K562 (cell line): ENCODE measurements at regions not wholly inside any gene's neighbourhood (a gene's known extent, or its start where the extent isn't known, plus 50 kb on each side); places are given as distances from the start of the nearest gene placed in this dataset.

Experiments
- ATAC-seq: fragments of 200-7000 bp; cut with Tn5 transposase; 3 replicates; pipeline ENCODE4 v1.9.1; 2020; ENCODE audit warnings: moderate library complexity
- BruUV-seq: library from RNA; stranded (reverse); fragments of 400-500 nt; replicated peaks from 2 replicates; lab custom pipeline; 2021; lab: Mats Ljungman, UMichigan
- CTCF ChIA-PET: fragments of 300-600 bp; formaldehyde crosslinking; extraction: SDS; loops from one replicate; lab custom pipeline; 2021; ENCODE audit warnings: low intra/inter-chr PET ratio; lab: Yijun Ruan, JAX
- POLR2A ChIA-PET: fragments of 300-600, 350-650 bp; sonication (Branson Sonifier 250); formaldehyde crosslinking; extraction: SDS; loops from one replicate; lab custom pipeline; 2021; ENCODE audit warnings: antibody characterized with exemption, inconsistent platforms; lab: Yijun Ruan, JAX
- DNase-seq, 4 experiments: peaks; one replicate each; pipeline versions ENCODE4 v3.0.0 to v3.0.0-alpha.2; 2011 to 2018; ENCODE audit warnings: low spot score in 3 of 4, mixed read lengths in 3 of 4; ENCODE audit errors: extremely low read depth in 1 of 4
- FAIRE-seq: peaks from 2 replicates; lab custom pipeline; 2011; peaks lifted over from hg19 to GRCh38; lab: Jason Lieb, UNC
- H2AFZ ChIP-seq: 2 replicates; pipeline ENCODE4 v1.6.0; 2011; ENCODE audit warnings: low read depth, low read length, control low read depth, inconsistent platforms
- H3K27ac ChIP-seq: fragments of 200-600 bp; 3 replicates; pipeline ENCODE4 v1.8.0; 2011; ENCODE audit warnings: low read depth, mild to moderate bottlenecking, control low read depth, inconsistent platforms, low read length, moderate library complexity, mixed read lengths; ENCODE audit errors: extremely low read depth
- H3K27me3 ChIP-seq, 2 experiments: fragments of 300-600 bp in 1 of 2; 2 replicates in 1 of 2; 3 replicates in 1 of 2; pipeline versions ENCODE4 v1.6.0 to v1.8.0; 2011; ENCODE audit warnings: inconsistent platforms in 2 of 2, low read length in 2 of 2, mild to moderate bottlenecking in 1 of 2, mixed read lengths in 1 of 2, moderate library complexity in 1 of 2; ENCODE audit not compliant: control insufficient read depth in 2 of 2, insufficient read depth in 2 of 2
- H3K36me3 ChIP-seq: fragments of 300-600 bp; 3 replicates; pipeline ENCODE4 v1.8.0; 2011; ENCODE audit warnings: mild to moderate bottlenecking, low read length, inconsistent platforms; ENCODE audit not compliant: control insufficient read depth, insufficient read depth
- H3K4me1 ChIP-seq, 2 experiments: fragments of 200-600 bp in 1 of 2; replicated peaks in 1 of 2; 2 replicates in 1 of 2; 3 replicates in 1 of 2; pipeline versions ENCODE4 v1.5.1 to v1.8.0; 2011; ENCODE audit warnings: inconsistent platforms in 2 of 2, low read length in 2 of 2, mild to moderate bottlenecking in 1 of 2, mixed read lengths in 1 of 2, moderate library complexity in 1 of 2; ENCODE audit not compliant: control insufficient read depth in 2 of 2, insufficient read depth in 2 of 2
- H3K4me2 ChIP-seq: 2 replicates; pipeline ENCODE4 v1.6.1; 2011; ENCODE audit warnings: low read length, control low read depth, inconsistent platforms, mixed read lengths; ENCODE audit not compliant: insufficient read depth
- H3K4me3 ChIP-seq: fragments of 200-600 bp; sonication (generic), shearing (Covaris generic); 2 replicates; pipeline ENCODE4 v1.5.1; 2016; ENCODE audit warnings: control low read depth, inconsistent platforms
- H3K79me2 ChIP-seq: fragments of 200-600 bp; 3 replicates; pipeline ENCODE4 v1.8.0; 2011; ENCODE audit warnings: low read length, inconsistent platforms; ENCODE audit not compliant: control insufficient read depth, insufficient read depth
- H3K9ac ChIP-seq, 2 experiments: 2 replicates each; pipeline versions ENCODE4 v1.6.0 to v1.6.1; 2011; ENCODE audit warnings: low read depth in 2 of 2, low read length in 2 of 2, control low read depth in 1 of 2, inconsistent platforms in 1 of 2, mild to moderate bottlenecking in 1 of 2, mixed read lengths in 1 of 2; ENCODE audit not compliant: insufficient read depth in 1 of 2
- H3K9me1 ChIP-seq: one replicate; pipeline ENCODE4 v1.6.0; 2011; ENCODE audit warnings: inconsistent platforms, mild to moderate bottlenecking, low read length, moderate library complexity; ENCODE audit not compliant: control insufficient read depth, insufficient read depth
- H3K9me3 ChIP-seq: replicated peaks from 2 replicates; pipeline ENCODE4 v1.5.1; 2011; ENCODE audit warnings: low read depth, low read length, inconsistent platforms; ENCODE audit not compliant: control insufficient read depth, insufficient read depth
- H4K20me1 ChIP-seq: replicated peaks from 2 replicates; pipeline ENCODE4 v1.6.1; 2011; ENCODE audit warnings: low read length, inconsistent platforms, mixed read lengths; ENCODE audit not compliant: control insufficient read depth, insufficient read depth
- ARID3A ChIP-seq: IDR thresholded peaks from 2 replicates; pipeline ENCODE4 v1.6.1; 2012; ENCODE audit warnings: low read depth, low read length, improper control_type of control experiment, borderline replicate concordance
- CHCHD3 ChIP-seq: fragments of 250-450 bp; sonication (Bioruptor Pico); IDR thresholded peaks from 2 replicates; pipeline ENCODE4 v2.1.2; 2022; ENCODE audit warnings: mild to moderate bottlenecking
- HBP1 ChIP-seq: fragments of 450-650 bp; formaldehyde crosslinking; IDR thresholded peaks from 2 replicates; pipeline ENCODE4 v1.4.0; 2022; ENCODE audit warnings: missing genetic modification characterization
- NFATC3 ChIP-seq: fragments of 450-650 bp; IDR thresholded peaks from 2 replicates; pipeline ENCODE4 v1.6.1; 2017; ENCODE audit warnings: mild to moderate bottlenecking
- REST ChIP-seq, 2 experiments: fragments of 450-650 bp; formaldehyde crosslinking in 1 of 2; IDR thresholded peaks; 2 replicates each; pipeline versions ENCODE4 v1.4.0 to v1.6.1; 2014 to 2020; ENCODE audit warnings: mild to moderate bottlenecking in 2 of 2, borderline replicate concordance in 1 of 2, low read depth in 1 of 2
- ZBTB26 ChIP-seq: fragments of 450-650 bp; formaldehyde crosslinking; IDR thresholded peaks from 2 replicates; pipeline ENCODE4 v1.4.0; 2022; ENCODE audit warnings: missing genetic modification characterization
- WGBS: fragments of 100-300 bp; shearing (Covaris generic); methylation state at CpG from one replicate; pipeline ENCODE4 v1.1.6; 2016; ENCODE audit warnings: low coverage, mixed read lengths; ENCODE audit not compliant: insufficient coverage; ENCODE audit errors: missing lambda C conversion rate; 5-methylcytosine and 5-hydroxymethylcytosine counted together
- in situ Hi-C: fragments of 300-500 bp; cut with MboI; formaldehyde crosslinking; loops from 4 replicates; pipeline ENCODE4 v1.15.0; 2018; ENCODE audit warnings: inconsistent platforms, mixed read lengths
- intact Hi-C: fragments of 100-400 bp; cut with micrococcal nuclease; formaldehyde crosslinking; loops from 2 replicates; pipeline ENCODE4 v1.14.2; 2022

GRCh38 chr2:18378020-18378653 lies 182.3 kb downstream of the RDH14 start (continued):
- TF ChIP-seq REST (IDR thresholded peaks at IDR 0.05; ENCODE audit: borderline replicate concordance) (peak; percentile 46; the same call in 1 of the 2 replicates), REST (CRISPR knock-in tag; IDR thresholded peaks at IDR 0.05; ENCODE audit: low read depth) (no peak)

- Histone ChIP-seq H3K9me3 (no peaks in the 10 kb centered on the region), H3K27ac (no peak overlapping the region), H3K4me2 (no peak overlapping the region), H3K79me2 (no peaks in the 10 kb centered on the region), H4K20me1 (no peaks in the 10 kb centered on the region), H3K4me3 (no peak overlapping the region), H3K9me1 (no peaks in the 10 kb centered on the region), H3K4me1 (no peaks in the 10 kb centered on the region), H3K27me3 (no peaks in the 10 kb centered on the region), H3K9ac (no peak overlapping the region), H2AFZ (no peak overlapping the region), H3K36me3 (no peaks in the 10 kb centered on the region)
- ATAC-seq, result no peak
- no peak for FAIRE-seq
- ChIA-PET POLR2A (no interaction called here), CTCF (no interaction called here)
- in situ Hi-C loops, result loop anchor here (25.0 kb wide), 1 partner anchor 915 kb away; no protein-coding TSS in a partner anchor
- 0% methylated on average over 4 of the region's 4 CpGs for WGBS
- intact Hi-C loops, result no loop called here
- no TSS peak for BruUV-seq
- DNase-seq, result no peak
- TF ChIP-seq NFATC3, result no peak
- TF ChIP-seq HBP1 (CRISPR knock-in tag), result no peak
- TF ChIP-seq ZBTB26 (CRISPR knock-in tag), result no peak
- no peak for TF ChIP-seq CHCHD3
- TF ChIP-seq ARID3A, result no peak
Observed at GRCh38 chr2:18376936-18377335, 183.5 kb downstream of the RDH14 start.
